ENCODE measurements at regions not wholly inside any gene's neighbourhood (a gene's known extent, or its start where the extent isn't known, plus 50 kb on each side); places are given as distances from the start of the nearest gene placed in this dataset.

GRCh38 chr6:105873211-105873704 is 212.9 kb upstream of the PRDM1 start:
- no peak for TF ChIP-seq EP300 (IDR thresholded peaks at IDR 0.05; ENCODE audit: low read depth)
- no peak for TF ChIP-seq POLR2A (IDR thresholded peaks at IDR 0.05)
- no peak for TF ChIP-seq POLR2AphosphoS5 (IDR thresholded peaks at IDR 0.05)
- TF ChIP-seq, protein P1, sequence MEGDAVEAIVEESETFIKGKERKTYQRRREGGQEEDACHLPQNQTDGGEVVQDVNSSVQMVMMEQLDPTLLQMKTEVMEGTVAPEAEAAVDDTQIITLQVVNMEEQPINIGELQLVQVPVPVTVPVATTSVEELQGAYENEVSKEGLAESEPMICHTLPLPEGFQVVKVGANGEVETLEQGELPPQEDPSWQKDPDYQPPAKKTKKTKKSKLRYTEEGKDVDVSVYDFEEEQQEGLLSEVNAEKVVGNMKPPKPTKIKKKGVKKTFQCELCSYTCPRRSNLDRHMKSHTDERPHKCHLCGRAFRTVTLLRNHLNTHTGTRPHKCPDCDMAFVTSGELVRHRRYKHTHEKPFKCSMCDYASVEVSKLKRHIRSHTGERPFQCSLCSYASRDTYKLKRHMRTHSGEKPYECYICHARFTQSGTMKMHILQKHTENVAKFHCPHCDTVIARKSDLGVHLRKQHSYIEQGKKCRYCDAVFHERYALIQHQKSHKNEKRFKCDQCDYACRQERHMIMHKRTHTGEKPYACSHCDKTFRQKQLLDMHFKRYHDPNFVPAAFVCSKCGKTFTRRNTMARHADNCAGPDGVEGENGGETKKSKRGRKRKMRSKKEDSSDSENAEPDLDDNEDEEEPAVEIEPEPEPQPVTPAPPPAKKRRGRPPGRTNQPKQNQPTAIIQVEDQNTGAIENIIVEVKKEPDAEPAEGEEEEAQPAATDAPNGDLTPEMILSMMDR (IDR thresholded peaks at IDR 0.05), result no peak
- Histone ChIP-seq H3K4me1 (peaks cover 0 to 6% (median 0%) of the 10 kb centered on the region in 4 donors), H3K9me3 (no peaks in the 10 kb centered on the region), H3K4me3 (no peak overlapping the region), H3K36me3 (no peaks in the 10 kb centered on the region), H3K27me3 (peaks cover 12% of the 10 kb centered on the region), H3K27ac (peak overlapping the region in 1 of 4 donors; percentile 21)
- 0 to 6% methylated on average over 2 of the region's 2 CpGs for WGBS, 2 donors (ENCODE audit: low coverage in 1 of 2)
- in situ Hi-C loops (cut with MboI; ENCODE audit: low pct_ligation_motif_present in 1 of 4, low pct_unique_long_range_greater_than_20kb in 1 of 4, low sequenced_read_pairs in 3 of 4) (no loop called here), intact Hi-C loops (cut with DNase I; ENCODE audit: low total_unique reads) (no loop called here)
- DNase-seq, result no peak

- peaks cover 0 to 6% (median 0%) of the 10 kb centered on the region in 4 donors for H3K4me1 ChIP-seq
- no peaks in the 10 kb centered on the region for H3K36me3 ChIP-seq
- H3K9me3 ChIP-seq, result no peaks in the 10 kb centered on the region
- DNase-seq, result peak; percentile 22
- TF ChIP-seq POLR2A (IDR thresholded peaks at IDR 0.05) (no peak), EP300 (IDR thresholded peaks at IDR 0.05; ENCODE audit: low read depth) (no peak), POLR2AphosphoS5 (IDR thresholded peaks at IDR 0.05) (no peak)
- TF ChIP-seq, protein P1 (IDR thresholded peaks at IDR 0.05), result no peak
- peak overlapping the region in 1 of 4 donors; percentile 2 for H3K27ac ChIP-seq
- intact Hi-C loops (cut with DNase I; ENCODE audit: low total_unique reads) (no loop called here), in situ Hi-C loops (cut with MboI; ENCODE audit: low pct_ligation_motif_present in 1 of 4, low pct_unique_long_range_greater_than_20kb in 1 of 4, low sequenced_read_pairs in 3 of 4) (no loop called here)
- WGBS, 2 donors (ENCODE audit: low coverage in 1 of 2), result 29 to 45% methylated on average over 3 to 4 of the region's 4 CpGs
- H3K4me3 ChIP-seq, result no peak overlapping the region
- H3K27me3 ChIP-seq, result peaks cover 12% of the 10 kb centered on the region
Observed at GRCh38 chr6:105872249-105872648, 213.9 kb upstream of the PRDM1 start.

DNA sequence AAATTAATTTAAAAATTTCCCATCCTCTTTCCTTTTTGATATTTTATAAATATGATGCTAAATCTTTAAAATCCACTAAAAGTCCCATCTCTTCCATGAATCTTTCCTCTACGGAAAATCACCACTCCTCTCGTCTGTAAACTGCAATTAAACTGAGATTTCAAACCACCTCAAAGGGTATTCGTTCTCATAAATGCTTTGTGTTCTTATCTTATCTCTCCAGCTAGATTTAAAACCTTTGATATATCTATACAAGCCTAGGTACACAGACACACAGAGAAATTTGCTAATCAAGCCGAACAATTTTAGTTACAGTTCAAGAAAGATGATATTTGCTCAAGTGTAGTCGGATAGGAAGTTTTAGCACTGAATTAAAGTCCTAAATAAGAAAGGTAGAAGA is 214.6 kb upstream of the PRDM1 start:
- H3K27me3 ChIP-seq, result peaks cover 12% of the 10 kb centered on the region
- TF ChIP-seq POLR2AphosphoS5 (IDR thresholded peaks at IDR 0.05) (no peak), POLR2A (IDR thresholded peaks at IDR 0.05) (no peak)
- 46 to 50% methylated on average over 5 of the region's 5 CpGs for WGBS, 2 donors (ENCODE audit: low coverage in 1 of 2)
- H3K27ac ChIP-seq, result no peak overlapping the region
- intact Hi-C loops (cut with DNase I; ENCODE audit: low total_unique reads) (no loop called here), in situ Hi-C loops (cut with MboI; ENCODE audit: low pct_ligation_motif_present in 1 of 4, low pct_unique_long_range_greater_than_20kb in 1 of 4, low sequenced_read_pairs in 3 of 4) (no loop called here)
- DNase-seq, result no peak
- no peaks in the 10 kb centered on the region for H3K36me3 ChIP-seq
- H3K4me1 ChIP-seq, result peaks cover 0 to 6% (median 0%) of the 10 kb centered on the region in 4 donors
- no peak overlapping the region for H3K4me3 ChIP-seq
- H3K9me3 ChIP-seq, result no peaks in the 10 kb centered on the region

DNA sequence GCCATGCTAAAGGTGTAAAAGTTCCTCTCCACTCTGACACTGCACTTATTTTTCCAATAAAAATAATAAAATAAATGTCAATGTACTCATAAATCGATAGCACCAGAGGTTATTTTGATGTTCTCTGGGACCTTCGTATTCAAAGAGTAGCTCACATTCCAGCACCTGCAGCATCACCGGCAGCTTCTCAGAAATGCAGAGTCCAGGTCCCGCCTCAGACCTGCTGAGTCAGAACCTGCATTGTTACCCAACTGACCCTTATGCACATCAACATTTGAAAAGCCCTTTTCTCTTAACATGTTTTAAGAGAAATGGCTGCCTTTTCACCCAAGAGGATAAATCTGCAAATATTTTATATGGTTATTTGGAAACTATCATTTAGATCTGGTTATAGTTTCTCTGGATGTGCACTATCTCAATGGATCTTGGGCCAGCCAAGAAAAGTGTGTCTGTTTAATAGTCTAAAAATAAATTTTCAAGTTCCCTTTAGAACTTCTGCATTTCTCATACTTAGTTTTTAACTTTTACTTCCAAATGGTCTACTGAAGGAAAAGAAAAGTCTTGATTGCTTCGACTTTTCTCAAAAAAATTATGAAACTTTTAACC is 216.2 kb upstream of the PRDM1 start:
- Histone ChIP-seq H3K9me3 (no peaks in the 10 kb centered on the region), H3K4me1 (peaks cover 0 to 6% (median 0%) of the 10 kb centered on the region in 4 donors), H3K27ac (no peak overlapping the region), H3K27me3 (peaks cover 12% of the 10 kb centered on the region), H3K36me3 (no peaks in the 10 kb centered on the region), H3K4me3 (no peak overlapping the region)
- TF ChIP-seq EP300 (IDR thresholded peaks at IDR 0.05; ENCODE audit: low read depth), result no peak
- no peak for TF ChIP-seq POLR2A (IDR thresholded peaks at IDR 0.05)
- TF ChIP-seq POLR2AphosphoS5 (IDR thresholded peaks at IDR 0.05), result no peak
- TF ChIP-seq, protein P1 (IDR thresholded peaks at IDR 0.05), result no peak
- intact Hi-C loops (cut with DNase I; ENCODE audit: low total_unique reads), result no loop called here
- in situ Hi-C loops (cut with MboI; ENCODE audit: low pct_ligation_motif_present in 1 of 4, low pct_unique_long_range_greater_than_20kb in 1 of 4, low sequenced_read_pairs in 3 of 4), result no loop called here
- no peak for DNase-seq
- WGBS, 2 donors (ENCODE audit: low coverage in 1 of 2), result 85 to 90% methylated on average over 4 to 5 of the region's 5 CpGs

All from transverse colon (tissue), 4 donors.